Activated B cell treated with CpG ODN at 0.5 μM for 24 hours (primary cell): ENCODE measurements at regions not wholly inside any gene's neighbourhood (a gene's known extent, or its start where the extent isn't known, plus 50 kb on each side); places are given as distances from the start of the nearest gene placed in this dataset.
"Not testable (repeated sequence)": the region's sequence is repeated elsewhere in the genome, so short reads cannot be mapped to it uniquely, and the experiment has no call there.

Source experiments
- ATAC-seq: fragments of 200-7000 bp; cut with Tn5 transposase; one replicate; pipeline ENCODE4 v1.10.0; 2021; ENCODE audit warnings: low read depth, mild to moderate bottlenecking, moderate library complexity
- CTCF ChIA-PET: fragments of 350-600 bp; sonication (Branson Sonifier 250); formaldehyde crosslinking; loops from one replicate; lab custom pipeline; 2021; ENCODE audit warnings: antibody characterized with exemption; lab: Charles Lee
- POLR2A ChIA-PET: fragments of 350-600 bp; sonication (Branson Sonifier 250); formaldehyde crosslinking; loops from one replicate; lab custom pipeline; 2021; ENCODE audit warnings: antibody characterized with exemption; lab: Charles Lee
- DNase-seq: peaks from one replicate; pipeline ENCODE4 v3.0.0; 2022
- H3K27ac Mint-ChIP-seq: one replicate; pipeline ENCODE4 v1.8.0; 2020; ENCODE audit warnings: mixed read lengths
- H3K27me3 Mint-ChIP-seq: one replicate; pipeline ENCODE4 v1.8.0; 2021; ENCODE audit warnings: mixed read lengths
- H3K36me3 Mint-ChIP-seq: one replicate; pipeline ENCODE4 v1.8.0; 2021; ENCODE audit warnings: low read depth, mixed read lengths
- H3K4me1 Mint-ChIP-seq: one replicate; pipeline ENCODE4 v1.8.0; 2021; ENCODE audit warnings: mixed read lengths
- H3K4me3 Mint-ChIP-seq: one replicate; pipeline ENCODE4 v1.8.0; 2020; ENCODE audit warnings: mild to moderate bottlenecking, mixed read lengths
- H3K9me3 Mint-ChIP-seq: one replicate; pipeline ENCODE4 v1.8.0; 2020; ENCODE audit warnings: mixed read lengths
- intact Hi-C: fragments of 100-400 bp; cut with micrococcal nuclease; formaldehyde crosslinking; loops from one replicate; pipeline ENCODE4 v1.15.1; 2024
- TF ChIP-seq, protein P1 (sequence below): fragments of 200-600 bp; IDR thresholded peaks from one replicate; pipeline ENCODE4 v1.8.0; 2022; ENCODE audit warnings: antibody characterized with exemption, mild to moderate bottlenecking

DNA sequence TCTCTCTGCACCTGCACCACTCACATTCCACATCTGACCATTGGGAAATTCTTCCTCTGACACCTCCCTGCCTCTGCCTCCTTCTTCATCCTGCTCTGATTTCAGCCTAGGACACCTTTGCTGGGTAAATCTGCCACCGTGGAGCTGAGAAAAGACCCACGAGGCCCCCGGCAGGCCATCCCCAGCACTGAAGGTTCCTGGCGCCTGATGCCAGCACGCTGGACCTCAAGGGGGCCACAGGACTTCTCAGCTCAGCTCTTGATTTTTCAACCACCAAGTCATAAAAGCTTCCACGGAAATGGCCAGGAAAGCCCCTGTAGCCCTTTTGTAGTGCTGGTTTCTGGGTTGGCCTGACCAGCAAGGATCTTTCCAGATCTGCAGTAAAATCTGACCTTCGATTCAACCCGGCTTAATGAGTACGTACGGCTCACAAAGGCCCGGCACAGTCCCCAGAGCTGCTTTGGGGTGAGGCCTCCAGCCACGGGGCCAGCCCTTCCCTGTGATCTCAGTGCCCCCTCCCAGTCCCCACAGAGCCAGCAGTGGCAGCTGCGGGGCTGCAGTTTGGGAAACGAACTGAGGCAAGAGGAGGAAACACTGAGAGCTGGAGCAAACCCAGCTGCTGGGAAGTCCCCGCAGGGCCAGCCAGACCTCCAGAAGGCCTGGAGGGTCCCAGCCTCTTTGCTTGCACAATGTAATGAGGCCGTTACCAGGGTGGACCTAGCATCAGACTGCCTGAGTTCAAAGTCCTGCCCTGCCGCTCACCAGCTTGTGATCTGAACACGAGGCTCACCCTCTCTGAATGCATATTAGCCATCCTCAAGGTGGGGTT, 157.5 kb downstream of the BMP7 start:
- TF ChIP-seq, protein P1, sequence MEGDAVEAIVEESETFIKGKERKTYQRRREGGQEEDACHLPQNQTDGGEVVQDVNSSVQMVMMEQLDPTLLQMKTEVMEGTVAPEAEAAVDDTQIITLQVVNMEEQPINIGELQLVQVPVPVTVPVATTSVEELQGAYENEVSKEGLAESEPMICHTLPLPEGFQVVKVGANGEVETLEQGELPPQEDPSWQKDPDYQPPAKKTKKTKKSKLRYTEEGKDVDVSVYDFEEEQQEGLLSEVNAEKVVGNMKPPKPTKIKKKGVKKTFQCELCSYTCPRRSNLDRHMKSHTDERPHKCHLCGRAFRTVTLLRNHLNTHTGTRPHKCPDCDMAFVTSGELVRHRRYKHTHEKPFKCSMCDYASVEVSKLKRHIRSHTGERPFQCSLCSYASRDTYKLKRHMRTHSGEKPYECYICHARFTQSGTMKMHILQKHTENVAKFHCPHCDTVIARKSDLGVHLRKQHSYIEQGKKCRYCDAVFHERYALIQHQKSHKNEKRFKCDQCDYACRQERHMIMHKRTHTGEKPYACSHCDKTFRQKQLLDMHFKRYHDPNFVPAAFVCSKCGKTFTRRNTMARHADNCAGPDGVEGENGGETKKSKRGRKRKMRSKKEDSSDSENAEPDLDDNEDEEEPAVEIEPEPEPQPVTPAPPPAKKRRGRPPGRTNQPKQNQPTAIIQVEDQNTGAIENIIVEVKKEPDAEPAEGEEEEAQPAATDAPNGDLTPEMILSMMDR: no peak
- POLR2A ChIA-PET: no interaction called here
- intact Hi-C loops: no loop called here
- peaks cover 2% of the 10 kb centered on the region for H3K27me3 Mint-ChIP-seq
- no peaks in the 10 kb centered on the region for H3K36me3 Mint-ChIP-seq
- CTCF ChIA-PET: no interaction called here
- no peak overlapping the region for H3K27ac Mint-ChIP-seq
- H3K9me3 Mint-ChIP-seq: no peaks in the 10 kb centered on the region
- ATAC-seq (no peak), DNase-seq (no peak)
- no peak overlapping the region for H3K4me3 Mint-ChIP-seq
- H3K4me1 Mint-ChIP-seq: no peaks in the 10 kb centered on the region

GRCh38 chr20:57109571-57109953, 156.9 kb downstream of the BMP7 start:
- H3K4me3 Mint-ChIP-seq: no peak overlapping the region
- intact Hi-C loops: no loop called here
- no peaks in the 10 kb centered on the region for H3K27me3 Mint-ChIP-seq
- H3K4me1 Mint-ChIP-seq: no peaks in the 10 kb centered on the region
- TF ChIP-seq, protein P1: no peak
- no peaks in the 10 kb centered on the region for H3K36me3 Mint-ChIP-seq
- H3K9me3 Mint-ChIP-seq: no peaks in the 10 kb centered on the region
- DNase-seq (no peak), ATAC-seq (no peak)
- POLR2A ChIA-PET: no interaction called here
- no peak overlapping the region for H3K27ac Mint-ChIP-seq
- CTCF ChIA-PET: no interaction called here

DNA sequence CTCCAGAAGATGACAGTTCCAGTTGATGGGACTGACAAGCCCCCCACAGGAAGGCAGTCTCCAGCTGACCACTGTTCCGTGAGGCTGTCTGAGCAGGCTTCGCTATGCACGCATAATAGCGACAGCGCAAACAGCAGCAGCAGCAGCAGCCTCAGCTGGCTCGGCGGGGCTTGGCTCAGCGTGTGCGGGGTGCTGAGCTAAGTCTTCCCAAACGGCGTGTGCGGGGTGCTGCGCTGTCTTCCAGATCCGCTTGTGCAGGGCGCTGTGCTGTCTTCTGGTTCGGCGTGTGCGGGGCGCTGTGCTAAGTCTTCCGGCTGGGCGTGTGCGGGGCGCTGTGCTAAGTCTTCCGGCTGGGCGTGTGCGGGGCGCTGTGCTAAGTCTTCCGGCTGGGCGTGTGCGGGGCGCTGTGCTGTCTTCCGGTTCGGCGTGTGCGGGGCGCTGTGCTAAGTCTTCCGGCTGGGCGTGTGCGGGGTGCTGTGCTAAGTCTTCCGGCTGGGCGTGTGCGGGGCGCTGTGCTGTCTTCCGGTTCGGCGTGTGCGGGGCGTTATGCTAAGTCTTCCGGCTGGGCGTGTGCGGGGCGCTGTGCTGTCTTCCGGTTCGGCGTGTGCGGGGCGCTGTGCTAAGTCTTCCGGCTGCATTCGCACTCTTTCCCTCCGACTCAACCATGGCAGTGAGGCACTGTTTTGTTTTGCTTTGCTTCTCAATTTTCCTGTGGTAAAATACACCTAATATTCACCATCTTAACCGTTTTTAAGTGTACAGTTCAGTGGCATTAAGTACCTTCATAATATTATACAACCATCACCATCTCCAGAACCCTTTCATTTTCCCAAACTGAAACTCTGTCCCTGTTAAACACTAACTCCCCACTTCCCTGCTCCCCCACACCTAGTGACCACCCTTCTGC, 156.1 kb downstream of the BMP7 start:
- H3K27me3 Mint-ChIP-seq, ATAC-seq, H3K4me3 Mint-ChIP-seq, CTCF ChIA-PET, H3K4me1 Mint-ChIP-seq, H3K9me3 Mint-ChIP-seq, intact Hi-C loops, POLR2A ChIA-PET, H3K27ac Mint-ChIP-seq, H3K36me3 Mint-ChIP-seq, DNase-seq: not testable (repeated sequence)

DNA sequence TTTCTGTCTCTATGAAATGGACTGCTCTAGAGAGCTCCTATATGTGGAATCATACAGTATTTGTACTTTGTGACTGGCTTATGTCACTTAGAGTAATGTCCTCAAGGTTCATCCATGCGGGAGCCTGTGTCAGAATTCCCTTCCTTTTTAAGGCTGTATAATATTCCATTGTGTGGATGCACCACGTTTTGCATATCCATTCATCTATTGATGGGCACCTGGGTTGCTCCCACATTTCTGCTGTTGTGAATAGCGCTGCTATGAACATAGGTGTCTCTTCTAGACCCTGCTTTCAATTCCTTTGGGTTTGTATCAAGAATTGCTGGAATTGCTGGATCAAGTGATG, 155.4 kb downstream of the BMP7 start:
- DNase-seq (no peak), ATAC-seq (no peak)
- no peaks in the 10 kb centered on the region for H3K4me1 Mint-ChIP-seq
- no peak overlapping the region for H3K27ac Mint-ChIP-seq
- intact Hi-C loops: no loop called here
- POLR2A ChIA-PET: no interaction called here
- no peaks in the 10 kb centered on the region for H3K36me3 Mint-ChIP-seq
- TF ChIP-seq, protein P1: no peak
- peaks cover 1% of the 10 kb centered on the region for H3K27me3 Mint-ChIP-seq
- H3K9me3 Mint-ChIP-seq: no peaks in the 10 kb centered on the region
- H3K4me3 Mint-ChIP-seq: no peak overlapping the region
- CTCF ChIA-PET: no interaction called here

- CTCF ChIA-PET: no interaction called here
- H3K4me1 Mint-ChIP-seq: no peaks in the 10 kb centered on the region
- H3K27me3 Mint-ChIP-seq: peaks cover 1% of the 10 kb centered on the region
- no peaks in the 10 kb centered on the region for H3K36me3 Mint-ChIP-seq
- no peaks in the 10 kb centered on the region for H3K9me3 Mint-ChIP-seq
- POLR2A ChIA-PET: no interaction called here
- intact Hi-C loops: no loop called here
- TF ChIP-seq, protein P1: no peak
- no peak overlapping the region for H3K27ac Mint-ChIP-seq
- DNase-seq (no peak), ATAC-seq (no peak)
- H3K4me3 Mint-ChIP-seq: no peak overlapping the region
Observed at GRCh38 chr20:57112448-57112847, 154.0 kb downstream of the BMP7 start.
